ENCODE measurements at regions not wholly inside any gene's neighbourhood (a gene's known extent, or its start where the extent isn't known, plus 50 kb on each side); places are given as distances from the start of the nearest gene placed in this dataset.

DNA sequence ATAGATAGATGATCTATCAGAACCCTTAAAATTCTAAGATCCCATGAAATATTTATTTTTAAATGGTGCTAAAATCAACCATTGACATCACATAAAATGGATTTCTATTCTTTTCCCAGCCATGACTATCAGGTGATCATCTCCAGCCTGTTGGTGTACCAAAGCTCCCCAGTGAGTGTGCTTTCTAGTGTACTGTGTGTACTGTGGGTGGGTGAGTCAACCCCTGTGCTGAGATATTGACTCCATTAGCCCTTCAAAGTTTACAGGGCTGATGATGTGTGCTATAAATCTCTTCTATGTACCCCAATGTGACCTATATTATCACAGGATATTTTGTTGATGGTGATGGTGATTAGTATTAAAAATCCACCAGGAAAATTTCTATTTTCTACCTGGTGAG is 344.6 kb downstream of the MMUT start:
- TF ChIP-seq, protein P1, sequence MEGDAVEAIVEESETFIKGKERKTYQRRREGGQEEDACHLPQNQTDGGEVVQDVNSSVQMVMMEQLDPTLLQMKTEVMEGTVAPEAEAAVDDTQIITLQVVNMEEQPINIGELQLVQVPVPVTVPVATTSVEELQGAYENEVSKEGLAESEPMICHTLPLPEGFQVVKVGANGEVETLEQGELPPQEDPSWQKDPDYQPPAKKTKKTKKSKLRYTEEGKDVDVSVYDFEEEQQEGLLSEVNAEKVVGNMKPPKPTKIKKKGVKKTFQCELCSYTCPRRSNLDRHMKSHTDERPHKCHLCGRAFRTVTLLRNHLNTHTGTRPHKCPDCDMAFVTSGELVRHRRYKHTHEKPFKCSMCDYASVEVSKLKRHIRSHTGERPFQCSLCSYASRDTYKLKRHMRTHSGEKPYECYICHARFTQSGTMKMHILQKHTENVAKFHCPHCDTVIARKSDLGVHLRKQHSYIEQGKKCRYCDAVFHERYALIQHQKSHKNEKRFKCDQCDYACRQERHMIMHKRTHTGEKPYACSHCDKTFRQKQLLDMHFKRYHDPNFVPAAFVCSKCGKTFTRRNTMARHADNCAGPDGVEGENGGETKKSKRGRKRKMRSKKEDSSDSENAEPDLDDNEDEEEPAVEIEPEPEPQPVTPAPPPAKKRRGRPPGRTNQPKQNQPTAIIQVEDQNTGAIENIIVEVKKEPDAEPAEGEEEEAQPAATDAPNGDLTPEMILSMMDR (IDR thresholded peaks at IDR 0.05), result no peak
- TF ChIP-seq POLR2A (IDR thresholded peaks at IDR 0.05), result no peak

Data from testis (tissue), 2 donors.